ENCODE measurements at regions not wholly inside any gene's neighbourhood (a gene's known extent, or its start where the extent isn't known, plus 50 kb on each side); places are given as distances from the start of the nearest gene placed in this dataset.

DNA sequence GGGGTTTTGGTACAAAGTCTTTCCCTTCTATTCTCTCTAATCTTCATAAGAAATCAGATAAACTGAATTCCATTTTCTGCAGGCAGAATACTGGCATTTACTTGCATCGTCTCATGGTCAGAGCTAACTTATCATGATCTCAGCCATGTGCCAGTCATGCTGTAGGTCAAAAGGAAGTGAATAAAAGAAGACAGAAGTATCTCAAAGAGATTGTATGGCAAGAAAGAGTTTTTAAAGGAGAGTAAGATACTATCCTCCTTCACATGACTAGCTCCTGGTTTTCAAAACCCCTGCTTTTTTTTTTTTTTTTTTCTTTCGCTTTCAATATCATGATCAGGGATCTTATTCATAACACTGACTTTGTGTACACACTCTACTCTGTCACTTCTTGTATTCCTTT lies 398.3 kb downstream of the C6orf118 start:
- no peak for DNase-seq

DNA sequence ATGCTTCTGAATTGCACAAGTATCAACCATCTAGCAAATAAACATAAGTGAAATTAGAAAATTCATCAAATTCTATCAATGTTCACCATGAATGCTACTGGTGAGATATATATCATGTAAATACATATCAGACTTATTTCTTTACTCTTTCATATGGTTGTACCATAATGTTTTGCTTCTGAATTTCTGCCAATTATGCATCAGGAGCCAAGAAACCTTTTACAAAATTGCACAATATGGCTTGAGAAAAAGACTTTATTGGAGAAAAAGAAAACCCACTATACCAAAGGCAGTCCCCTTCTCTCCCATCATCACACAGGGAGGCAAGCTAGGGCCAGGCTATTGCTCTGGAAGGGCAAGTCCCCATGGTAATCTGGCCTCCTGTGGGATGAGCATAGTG lies 402.6 kb downstream of the C6orf118 start:
- DNase-seq: no peak

DNA sequence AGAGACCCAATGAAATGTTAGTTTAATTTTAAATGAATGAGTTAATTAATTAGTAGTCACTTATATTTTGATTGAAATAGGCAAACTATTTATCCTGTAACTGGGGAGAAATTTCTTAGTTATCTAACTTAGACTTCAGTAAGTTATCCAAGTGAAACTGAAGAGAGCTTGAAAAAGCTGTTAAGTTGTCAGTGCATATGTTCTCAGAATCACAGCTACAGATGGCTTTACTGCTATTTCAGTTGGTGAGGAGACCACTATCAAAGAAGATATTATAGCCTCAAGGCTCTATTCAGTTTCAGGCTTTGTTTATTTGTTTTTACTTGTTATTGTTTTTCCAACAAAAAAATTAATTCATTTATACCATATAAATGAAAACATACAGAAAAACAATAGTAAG lies 404.1 kb downstream of the C6orf118 start:
- no peak for DNase-seq

DNA sequence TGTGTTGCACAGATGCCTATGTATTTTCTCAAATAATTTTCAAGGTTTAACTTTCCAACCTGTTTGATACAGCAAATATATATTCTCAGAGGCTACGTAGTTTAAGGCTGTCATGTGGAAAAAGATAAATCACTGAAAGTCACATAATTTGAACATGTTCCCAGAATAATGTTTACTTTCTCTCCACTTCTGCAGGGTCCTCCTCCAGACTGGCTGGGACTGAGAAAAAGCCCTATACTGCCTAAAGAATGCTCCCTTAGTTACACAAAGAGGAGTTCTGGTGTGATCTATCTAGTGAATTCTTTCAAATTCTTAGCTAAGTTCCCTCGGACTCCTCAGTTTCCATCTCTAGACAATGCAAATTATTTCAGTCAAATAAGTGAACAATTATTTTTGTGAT lies 411.0 kb downstream of the C6orf118 start:
- DNase-seq: no peak

DNA sequence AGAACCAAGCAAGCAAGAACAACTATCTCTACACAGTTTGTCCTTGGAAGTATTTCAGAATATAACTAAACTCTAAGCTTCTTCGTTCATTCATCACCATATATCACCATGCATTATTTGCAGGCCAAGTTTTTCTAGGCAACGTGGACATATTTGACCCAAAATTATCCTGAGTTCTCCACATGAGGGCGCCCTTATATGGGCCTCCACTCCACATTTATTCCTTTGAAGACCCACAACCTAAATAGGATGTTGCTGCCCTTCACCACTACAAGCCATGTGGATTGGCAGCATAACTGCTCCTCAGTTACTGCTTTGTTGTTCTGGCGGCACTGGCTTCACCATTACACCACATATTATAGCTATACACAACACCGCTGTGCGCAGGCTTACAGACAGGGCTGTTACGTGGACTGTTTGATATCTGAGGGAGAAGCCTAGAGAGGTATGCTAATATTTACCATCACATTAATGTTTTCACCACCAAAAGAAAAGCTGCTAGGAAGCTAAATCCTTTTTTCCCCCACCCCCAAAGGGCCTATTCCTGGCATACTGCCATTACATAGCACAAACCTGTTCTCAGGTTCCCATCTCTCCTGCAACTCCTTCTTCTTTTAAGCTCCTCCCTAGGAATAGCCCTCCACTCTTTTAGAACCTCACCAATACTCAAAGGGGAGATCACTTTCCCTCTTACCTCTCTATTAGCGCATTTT lies 411.7 kb downstream of the C6orf118 start:
- DNase-seq: no peak

DNA sequence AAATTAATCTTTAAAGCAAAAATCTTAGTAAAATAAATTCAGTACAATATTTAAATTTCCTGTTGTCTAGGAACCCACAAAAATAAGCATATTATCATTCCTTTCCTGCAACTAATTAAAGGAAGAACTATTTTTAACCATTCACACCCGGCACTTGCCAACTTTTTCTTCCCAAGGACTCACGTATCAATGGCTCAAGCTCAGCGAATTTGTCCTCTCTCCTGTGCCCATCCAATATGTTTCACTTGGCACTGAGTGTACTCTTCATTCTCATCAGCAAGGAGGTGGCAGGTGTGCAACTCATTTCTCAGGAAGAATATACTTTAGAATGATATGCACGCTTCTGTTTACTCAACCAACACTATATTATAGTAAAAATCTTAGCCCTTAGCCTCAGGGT lies 419.4 kb downstream of the C6orf118 start:
- no peak for DNase-seq

DNA sequence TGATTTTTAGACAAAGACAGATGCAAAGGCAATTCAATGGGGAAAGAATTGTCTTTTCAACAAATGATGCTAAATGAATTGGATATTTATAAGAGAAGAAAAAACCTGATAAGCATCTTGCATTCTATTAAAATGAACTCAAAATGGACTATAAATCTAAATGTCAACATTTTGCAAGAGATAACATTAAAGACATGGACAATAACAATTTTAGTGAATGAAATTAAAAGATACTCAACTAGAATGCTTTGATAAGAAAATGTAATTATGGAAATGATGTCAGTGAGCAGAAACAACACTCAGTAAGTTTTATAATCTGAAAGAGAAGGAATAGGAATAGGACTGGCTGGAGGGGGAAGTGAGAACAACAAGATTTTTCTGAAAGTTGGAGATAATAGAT lies 421.7 kb downstream of the C6orf118 start:
- DNase-seq: no peak

DNA sequence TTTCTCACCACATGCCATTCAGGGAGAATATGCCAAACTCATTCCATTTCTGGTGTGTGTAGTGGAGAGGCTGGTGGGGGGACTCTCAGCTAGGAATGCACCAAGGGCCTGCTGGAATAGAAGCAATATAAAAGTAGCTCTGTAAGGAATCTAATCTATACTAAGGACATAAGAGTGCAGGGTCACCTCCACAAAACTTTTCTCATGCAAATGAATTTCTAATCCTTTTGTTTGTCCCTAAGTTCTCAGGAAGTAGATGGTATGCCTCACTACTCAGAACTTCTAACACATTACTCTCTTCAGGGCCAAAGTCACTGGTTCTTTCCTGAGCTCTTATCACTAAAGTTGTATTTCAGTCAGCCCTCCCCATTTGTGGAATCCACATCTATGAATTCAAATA lies 427.2 kb downstream of the C6orf118 start:
- DNase-seq: no peak

DNA sequence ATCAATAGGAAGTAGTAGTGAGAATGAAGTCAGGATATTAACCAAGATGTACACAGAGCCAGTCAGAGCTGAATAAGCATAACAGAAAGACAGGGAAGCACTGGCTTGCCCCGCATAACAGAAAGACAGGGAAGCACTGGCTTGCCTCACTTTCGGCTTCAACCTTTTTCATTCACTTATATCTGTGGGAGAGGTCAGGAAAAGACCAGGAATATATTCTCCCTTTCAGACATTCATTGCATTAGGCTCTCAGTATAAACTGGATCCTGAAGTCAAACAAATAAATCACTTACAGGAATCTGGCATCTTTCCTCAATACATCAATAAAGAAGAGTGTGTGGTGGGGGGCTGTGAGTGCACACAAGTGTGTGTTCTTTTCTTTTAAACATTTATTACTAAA lies 437.6 kb downstream of the C6orf118 start:
- DNase-seq: no peak

DNA sequence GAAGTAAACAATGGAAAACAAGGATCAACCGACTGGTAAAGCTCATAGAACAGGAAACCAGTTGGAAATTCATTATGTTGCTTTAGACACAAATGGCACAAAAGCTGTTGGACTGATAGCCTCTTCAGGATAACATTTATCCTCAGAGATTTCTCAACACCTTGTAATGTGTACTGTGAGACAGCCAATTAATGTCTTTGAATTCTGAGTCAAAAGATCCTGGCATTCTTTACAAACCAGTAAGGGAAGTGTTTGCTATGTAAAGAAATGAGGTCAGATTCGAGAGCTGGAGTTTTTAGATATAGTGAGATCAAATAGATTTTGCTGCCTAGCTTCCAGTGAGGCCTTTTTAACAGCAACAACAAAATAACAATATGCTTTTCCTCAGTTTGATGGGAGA lies 439.2 kb downstream of the C6orf118 start:
- no peak for DNase-seq

DNA sequence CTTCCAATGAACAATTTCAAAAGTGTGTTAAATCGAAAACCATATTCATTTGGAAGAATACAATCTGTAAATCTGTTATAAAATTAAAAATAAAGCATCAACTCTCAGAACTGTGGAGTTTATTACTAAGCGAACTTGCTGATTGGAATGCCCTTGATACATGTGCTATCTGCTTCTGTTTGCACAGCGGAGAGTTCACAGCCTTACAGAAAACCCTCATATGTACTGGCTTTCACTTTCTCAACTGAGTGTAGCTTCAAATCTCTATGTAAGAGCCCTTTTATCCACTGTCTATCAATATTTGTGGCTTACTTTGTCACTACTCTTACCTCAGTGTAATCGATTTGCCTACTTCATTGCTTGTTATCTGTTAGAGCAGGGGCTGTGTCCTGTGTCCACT lies 447.4 kb downstream of the C6orf118 start:
- DNase-seq: no peak

DNA sequence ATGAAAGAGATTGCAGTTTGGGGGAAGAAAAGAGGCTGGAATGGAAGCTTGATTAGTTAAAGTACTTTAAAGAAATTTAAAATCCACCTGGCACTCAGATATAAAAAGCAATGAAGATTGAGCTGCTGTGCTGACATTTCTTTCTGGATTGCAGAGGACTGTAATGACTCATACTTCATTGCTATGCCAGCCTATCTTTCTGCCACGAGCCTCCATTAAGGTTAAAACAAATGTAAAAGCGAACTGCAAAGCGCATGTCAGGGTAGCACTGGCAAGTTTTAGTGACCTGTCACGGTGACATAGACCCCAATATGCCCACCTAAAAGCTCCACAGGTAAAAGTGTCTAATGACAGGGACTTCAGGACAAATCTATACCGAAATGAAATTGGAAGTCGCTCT lies 449.6 kb downstream of the C6orf118 start:
- DNase-seq: no peak

DNA sequence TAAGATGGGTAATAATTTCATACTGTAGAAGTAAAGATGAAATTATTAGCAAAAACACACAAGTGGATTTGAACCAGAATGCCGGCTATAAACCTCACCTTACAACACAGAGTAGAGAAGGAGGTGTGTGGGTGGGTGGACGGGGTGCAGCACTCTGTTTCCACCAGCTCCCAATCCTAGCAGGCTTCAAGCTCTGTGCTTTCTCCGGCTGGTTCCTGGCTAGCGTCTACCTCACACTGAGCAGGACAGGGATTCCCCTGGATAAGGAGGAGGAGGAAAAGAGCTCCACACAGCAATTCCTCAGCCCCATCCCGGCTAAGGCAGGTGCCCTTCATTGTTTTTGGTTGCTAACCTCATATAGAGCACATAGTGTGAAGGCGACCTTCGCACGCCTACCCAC lies 453.3 kb downstream of the C6orf118 start:
- no peak for DNase-seq

DNA sequence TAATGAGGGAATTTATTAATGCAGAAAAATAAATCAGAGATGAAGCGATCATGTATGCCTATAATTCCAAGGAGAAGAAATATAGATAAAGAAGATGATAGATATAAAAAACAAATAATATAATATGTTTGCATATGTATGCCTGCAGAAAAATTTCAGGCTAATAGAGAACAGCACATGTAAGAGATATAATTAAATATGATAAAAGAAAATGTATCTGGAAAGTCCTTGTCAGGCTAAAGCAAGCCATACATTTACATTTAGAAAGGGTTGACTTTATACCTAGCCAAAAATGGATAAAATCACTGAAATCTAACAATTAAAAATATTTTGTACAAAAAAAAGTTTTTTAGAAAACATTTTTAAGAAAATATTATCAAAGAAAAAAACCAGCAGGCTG lies 454.1 kb downstream of the C6orf118 start:
- DNase-seq: no peak

DNA sequence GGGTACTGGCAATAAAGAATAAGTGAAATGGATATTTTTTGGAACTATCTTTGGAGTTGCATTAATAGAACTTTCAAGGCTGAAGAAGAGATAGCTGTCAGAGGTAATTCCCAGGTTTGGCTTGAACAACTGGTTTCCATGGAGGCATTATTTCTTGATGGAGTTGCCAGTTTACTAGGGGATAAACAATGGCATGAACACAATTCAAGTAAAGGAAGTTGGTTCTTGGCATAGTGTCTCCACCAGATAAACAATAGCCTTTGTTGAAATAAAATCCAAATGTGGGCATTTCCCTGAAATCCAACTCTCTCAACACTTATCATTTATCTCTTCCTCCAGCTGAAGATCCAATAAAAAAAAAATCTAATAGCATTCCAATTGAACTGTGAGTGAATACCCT lies 454.9 kb downstream of the C6orf118 start:
- DNase-seq: no peak

DNA sequence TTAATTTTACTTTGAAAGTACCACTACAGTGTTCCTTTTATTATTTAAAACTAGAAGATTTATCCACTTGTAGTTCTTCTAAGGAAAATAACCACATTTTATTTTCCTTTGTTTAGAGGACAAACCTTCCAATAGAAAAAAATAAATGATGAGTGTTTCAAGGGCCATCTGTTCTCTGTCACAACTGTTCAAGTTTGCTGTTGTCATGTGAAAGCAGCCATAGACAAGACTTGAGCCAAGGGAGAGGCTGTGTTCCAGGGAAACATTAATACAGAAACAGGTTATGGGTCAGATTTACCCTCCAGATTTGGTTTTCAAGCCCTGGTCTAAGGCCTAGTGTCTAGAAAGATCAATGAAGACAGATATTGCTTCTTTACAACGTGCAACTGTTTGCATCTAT lies 463.6 kb downstream of the C6orf118 start:
- no peak for DNase-seq

DNA sequence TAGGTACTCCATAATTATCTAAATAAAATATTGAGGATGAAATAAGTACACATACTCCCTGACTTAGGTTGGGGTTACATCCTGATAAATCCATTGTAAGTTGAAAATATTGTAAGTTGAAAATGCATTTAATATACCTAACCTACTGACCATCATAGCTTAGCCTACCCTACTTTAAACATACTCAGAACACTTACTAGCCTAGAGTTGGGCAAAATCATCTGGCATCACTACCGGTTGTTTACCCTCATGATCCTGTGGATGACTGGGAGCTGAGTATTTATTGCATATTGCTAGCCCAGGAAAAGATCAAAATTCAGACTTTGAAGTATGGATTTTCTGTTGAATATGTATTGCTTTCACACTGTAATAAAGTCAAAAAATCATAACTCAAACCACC lies 467.3 kb downstream of the C6orf118 start:
- DNase-seq: no peak

DNA sequence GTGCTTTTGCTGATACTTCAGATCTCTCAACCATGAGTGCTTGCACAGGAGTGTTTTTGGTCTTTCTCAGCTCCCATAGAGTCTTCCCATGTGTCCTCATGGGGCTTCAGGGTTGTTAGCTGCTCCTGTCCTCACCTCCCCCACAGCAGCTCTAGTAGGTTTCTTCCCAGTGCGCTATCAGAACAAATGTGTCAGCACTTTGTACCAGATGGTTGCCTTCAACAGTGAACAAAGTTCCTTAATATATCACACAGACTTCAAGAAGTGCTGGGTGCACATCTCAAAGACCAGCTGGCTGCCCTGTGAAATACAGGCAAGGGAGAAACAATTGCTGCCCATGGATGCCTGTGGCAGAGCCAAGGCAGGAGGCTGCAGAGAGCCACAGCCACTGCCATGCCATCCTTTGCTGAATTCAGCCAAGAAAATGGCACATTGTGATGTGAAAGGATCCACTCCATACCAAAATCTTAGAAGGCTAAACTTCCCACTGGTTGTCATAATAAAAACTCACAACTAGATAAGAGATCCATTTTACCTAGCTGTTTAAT lies 471.3 kb downstream of the C6orf118 start:
- DNase-seq: no peak

DNA sequence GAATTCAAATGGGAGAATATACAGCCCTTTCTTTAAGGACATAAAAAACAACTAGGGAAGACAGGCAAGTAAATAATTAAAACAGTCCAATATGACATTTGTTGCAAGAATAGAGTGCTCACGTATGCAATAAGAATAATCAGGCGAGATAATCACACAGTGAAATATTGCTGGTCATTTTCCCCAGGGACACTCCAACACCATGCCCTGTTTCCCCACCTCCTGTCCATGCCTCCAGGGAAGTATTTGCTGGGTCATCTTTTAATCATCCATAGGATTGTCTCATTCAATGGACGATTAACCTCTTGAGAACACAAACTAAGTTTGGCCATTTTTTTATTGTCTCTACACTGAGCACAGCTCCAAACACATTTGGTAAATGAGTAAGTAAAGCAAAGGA lies 472.9 kb downstream of the C6orf118 start:
- DNase-seq: no peak

DNA sequence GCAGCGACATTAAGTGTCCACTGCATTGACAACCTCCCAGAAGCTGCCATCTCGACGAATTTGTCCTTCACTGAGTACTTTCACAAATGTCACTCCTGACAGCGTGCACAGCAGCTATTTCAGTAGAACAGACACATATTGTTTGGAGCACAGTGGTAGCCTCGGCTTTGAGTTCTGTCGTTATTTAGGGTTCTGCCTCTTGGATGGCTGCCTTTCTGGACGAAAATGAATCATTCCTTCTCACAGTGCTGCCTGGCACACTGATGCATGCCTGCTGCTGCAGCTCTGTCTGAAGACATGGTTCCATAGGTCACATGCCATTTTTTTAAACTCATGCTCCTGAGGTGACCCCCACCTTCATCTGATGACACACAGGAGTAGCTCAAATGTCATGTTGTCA lies 477.0 kb downstream of the C6orf118 start:
- DNase-seq: no peak

DNA sequence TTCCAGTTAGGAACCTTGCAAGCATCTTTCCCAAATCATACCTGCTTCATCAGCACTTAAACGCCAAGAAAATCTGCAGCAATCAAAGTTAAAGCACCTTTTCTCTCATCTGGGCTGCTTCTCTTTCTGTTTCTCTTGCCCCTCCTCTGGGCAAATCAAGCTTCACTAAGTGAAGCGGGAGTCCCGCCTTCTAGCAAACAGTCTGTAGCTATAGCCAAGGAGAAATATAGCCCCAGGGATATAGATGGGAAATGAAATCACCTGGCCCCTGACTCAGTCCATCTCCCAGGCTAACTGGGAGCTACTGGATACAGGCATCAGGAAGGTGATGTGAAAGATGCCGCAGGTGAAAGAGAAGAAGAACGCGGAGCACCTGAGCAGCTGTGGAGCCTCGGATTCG lies 481.9 kb downstream of the C6orf118 start:
- DNase-seq: no peak

DNA sequence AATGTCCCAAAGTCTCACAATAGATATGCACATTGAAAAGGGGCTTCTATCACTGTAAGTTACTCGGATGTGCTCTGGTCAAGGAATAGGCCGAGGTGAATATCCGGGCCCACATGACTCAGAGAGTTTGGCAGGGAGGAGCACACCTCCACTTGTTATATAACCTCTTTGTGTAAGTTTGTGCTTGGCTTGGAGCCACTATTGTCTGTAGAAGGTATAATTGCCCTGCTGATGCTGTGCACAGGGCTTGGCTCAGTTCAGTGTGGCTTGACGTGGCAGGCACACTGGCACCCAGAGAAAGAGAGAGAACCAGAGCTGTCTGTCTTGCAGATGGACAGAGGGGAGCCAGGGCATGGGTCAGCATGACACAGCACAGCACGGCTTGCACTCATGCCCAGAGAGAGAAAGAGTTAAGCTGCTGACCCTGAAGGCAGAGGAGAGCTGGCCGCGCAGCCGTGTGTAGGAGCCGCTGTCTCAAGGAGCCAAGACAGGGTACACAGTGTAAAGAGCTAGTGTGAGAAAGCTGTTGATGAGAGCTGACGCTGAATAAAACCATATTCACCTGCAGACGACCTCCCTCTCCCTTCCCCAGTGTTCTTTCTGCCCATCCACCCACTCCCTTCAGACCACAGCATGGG lies 482.5 kb downstream of the C6orf118 start:
- DNase-seq: no peak

DNA sequence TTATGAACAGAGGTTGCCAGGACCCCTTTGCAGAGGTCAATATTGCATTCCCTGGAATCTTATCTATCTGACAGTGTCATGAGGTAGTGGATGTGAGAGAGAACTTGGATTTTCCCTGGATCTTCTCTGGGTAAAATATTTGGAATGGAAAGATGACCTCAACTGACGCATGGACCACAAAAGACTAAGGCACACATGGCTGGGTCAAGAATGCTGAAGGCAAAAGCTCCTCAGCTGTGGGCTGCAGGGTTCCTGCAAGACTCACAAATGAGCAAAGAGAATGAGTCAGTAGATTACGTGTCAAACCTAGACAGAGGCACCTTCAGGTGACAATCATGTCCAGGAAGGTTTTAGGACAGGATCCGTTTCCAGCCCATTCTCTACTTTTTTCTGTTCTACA lies 484.0 kb downstream of the C6orf118 start:
- DNase-seq: no peak

DNA sequence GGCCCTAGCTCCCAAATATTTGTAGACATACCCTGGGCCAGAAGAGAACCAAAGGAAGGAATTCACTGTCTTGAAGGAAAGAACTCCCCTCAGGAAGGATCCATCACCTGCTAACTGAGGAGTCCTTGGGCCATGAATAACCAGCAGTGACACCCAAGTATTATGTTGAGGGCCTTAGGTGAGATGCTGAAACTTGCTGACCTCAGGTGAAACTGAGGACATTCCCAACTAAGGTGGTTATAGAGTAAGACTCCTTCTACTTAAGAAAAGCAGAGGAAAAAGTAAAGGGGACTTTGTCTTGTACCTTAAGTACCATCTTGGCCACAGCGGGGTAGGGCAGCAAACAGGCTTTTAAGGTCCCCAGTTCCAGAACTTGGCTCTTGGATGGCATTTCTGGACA lies 491.7 kb downstream of the C6orf118 start:
- DNase-seq: no peak

DNA sequence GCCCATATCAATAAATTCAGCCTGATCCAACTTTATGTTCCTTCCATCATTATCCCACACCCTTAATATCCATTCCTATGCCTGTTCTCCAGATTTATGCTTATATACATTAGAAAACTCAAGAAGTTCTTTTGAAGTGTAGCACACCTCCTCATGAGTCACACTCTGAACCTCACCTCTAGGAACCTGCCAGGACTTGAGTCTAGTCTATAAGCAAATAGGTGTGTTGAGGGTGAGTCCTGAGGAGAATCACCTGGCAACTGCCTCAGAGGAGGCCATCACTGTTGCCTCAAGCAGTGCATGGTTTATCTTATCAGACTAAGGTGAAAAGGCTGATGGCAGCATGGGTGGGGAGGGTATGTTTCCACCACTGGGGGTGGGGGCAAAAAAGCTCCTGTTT lies 496.7 kb downstream of the C6orf118 start:
- DNase-seq: no peak
